Activated CD8-positive, alpha-beta memory T cell treated with anti-CD3 and anti-CD28 coated beads, Interleukin-2, amount 50 U/mL, for 1 hour (primary cell): ENCODE measurements at regions not wholly inside any gene's neighbourhood (a gene's known extent, or its start where the extent isn't known, plus 50 kb on each side); places are given as distances from the start of the nearest gene placed in this dataset.
"Not testable (repeated sequence)": the region's sequence is repeated elsewhere in the genome, so short reads cannot be mapped to it uniquely, and the experiment has no call there.

Source experiments
- DNase-seq: peaks from one replicate; pipeline ENCODE4 v3.0.0-alpha.2; 2020; ENCODE audit errors: extremely low read depth

GRCh38 chr17:34012709-34013375 is 242.2 kb upstream of the CCL2 start:
- no peak for DNase-seq

GRCh38 chr17:34015253-34015652 is 239.8 kb upstream of the CCL2 start:
- no peak for DNase-seq

GRCh38 chr17:34024386-34024785 is 230.7 kb upstream of the CCL2 start:
- DNase-seq: no peak

GRCh38 chr17:34024806-34025551 is 230.1 kb upstream of the CCL2 start:
- no peak for DNase-seq

- DNase-seq: not testable (repeated sequence)
Measured at GRCh38 chr17:34030601-34031000, 224.5 kb upstream of the CCL2 start.

GRCh38 chr17:34032305-34032704 is 222.8 kb upstream of the CCL2 start:
- not testable (repeated sequence) for DNase-seq

- not testable (repeated sequence) for DNase-seq
Measured at GRCh38 chr17:34038786-34039185, 216.3 kb upstream of the CCL2 start.

GRCh38 chr17:34039213-34039612 is 215.9 kb upstream of the CCL2 start:
- not testable (repeated sequence) for DNase-seq

GRCh38 chr17:34039759-34040555 is 215.1 kb upstream of the CCL2 start:
- DNase-seq: not testable (repeated sequence)

GRCh38 chr17:34045990-34046389 is 209.1 kb upstream of the CCL2 start:
- no peak for DNase-seq

- DNase-seq: no peak
Measured at GRCh38 chr17:34051046-34051445, 204.0 kb upstream of the CCL2 start.

GRCh38 chr17:34054495-34054894 is 200.6 kb upstream of the CCL2 start:
- DNase-seq: no peak

- DNase-seq: no peak
Measured at GRCh38 chr17:34055606-34056005, 199.5 kb upstream of the CCL2 start.

- no peak for DNase-seq
Measured at GRCh38 chr17:34059423-34060220, 195.5 kb upstream of the CCL2 start.

GRCh38 chr17:34066528-34066927 is 188.6 kb upstream of the CCL2 start:
- DNase-seq: no peak

- DNase-seq: no peak
Measured at GRCh38 chr17:34067011-34067410, 188.1 kb upstream of the CCL2 start.

GRCh38 chr17:34068571-34068970 is 186.5 kb upstream of the CCL2 start:
- no peak for DNase-seq

GRCh38 chr17:34070712-34071111 is 184.4 kb upstream of the CCL2 start:
- no peak for DNase-seq

- DNase-seq: no peak
Measured at GRCh38 chr17:34071886-34072420, 183.1 kb upstream of the CCL2 start.

- DNase-seq: no peak
Measured at GRCh38 chr17:34075076-34075475, 180.0 kb upstream of the CCL2 start.
